Ovary (tissue), 7 donors: ENCODE measurements at regions not wholly inside any gene's neighbourhood (a gene's known extent, or its start where the extent isn't known, plus 50 kb on each side); places are given as distances from the start of the nearest gene placed in this dataset.

ENCODE experiments used
- DNase-seq, 5 donors: peaks; one replicate each; pipeline ENCODE4 v3.0.0-alpha.2; 2019 to 2020
- H3K27ac ChIP-seq, 2 donors: fragments of 200-600 bp; one replicate each; pipeline versions ENCODE4 v1.5.1 to v1.8.0; 2019 to 2022
- H3K27me3 ChIP-seq: fragments of 200-600 bp; one replicate; pipeline ENCODE4 v1.8.0; 2022
- H3K36me3 ChIP-seq: fragments of 200-600 bp; sonication (generic); one replicate; pipeline ENCODE4 v1.5.1; 2019
- H3K4me1 ChIP-seq: one replicate; pipeline ENCODE4 v1.8.1; 2013; ENCODE audit warnings: mild to moderate bottlenecking, moderate library complexity; ENCODE audit not compliant: insufficient read depth
- H3K4me3 ChIP-seq: fragments of 200-600 bp; sonication (generic); one replicate; pipeline ENCODE4 v1.5.1; 2017
- H3K9me3 ChIP-seq, 2 donors: fragments of 200-600 bp in 1 of 2; sonication (generic) in 1 of 2; one replicate each; pipeline versions ENCODE4 v1.5.1 to v1.8.1; 2013 to 2019; ENCODE audit warnings: mild to moderate bottlenecking in 1 of 2, moderate library complexity in 1 of 2
- EP300 ChIP-seq: sonication (generic); formaldehyde crosslinking; IDR thresholded peaks from one replicate; pipeline ENCODE4 v1.6.1; 2017; ENCODE audit warnings: antibody characterized with exemption
- POLR2A ChIP-seq: fragments of 450-650 bp; IDR thresholded peaks from one replicate; pipeline ENCODE4 v1.6.1; 2017; ENCODE audit warnings: antibody characterized with exemption, mild to moderate bottlenecking, moderate library complexity
- WGBS, 3 donors: extraction: QIAGEN DNeasy Blood & Tissue Kit in 1 of 3; methylation state at CpG; one replicate each; pipeline versions ENCODE4 v1.1.5 to v1.1.7; 2013 to 2017; 5-methylcytosine and 5-hydroxymethylcytosine counted together
- intact Hi-C, 4 donors: fragments of 100-400 bp; cut with DNase I; formaldehyde crosslinking; loops; one replicate each; pipeline versions ENCODE4 v1.11.0 to v1.15.1; 2022 to 2023
- TF ChIP-seq, protein P1 (sequence below), 3 donors: fragments of 450-650 bp in 2 of 3; fragments of 200-600 bp in 1 of 3; IDR thresholded peaks; one replicate each; pipeline versions ENCODE4 v1.5.1 to v1.8.0; 2016 to 2022; ENCODE audit warnings: antibody characterized with exemption in 3 of 3, mild to moderate bottlenecking in 1 of 3
- donor health status: DM: no; HTN: no; CAD: no; lungs with moderate emphysema.
- donor health status: DM: no; HTN: no; CAD: no.
- donor health status: Bipolar disorder and iron deficiency.
- donor health status: DM: no; HTN: no; CAD: no.
- donor health status: DM: yes; HTN: yes; CAD: no.

GRCh38 chr3:117137065-117137464, 427.5 kb downstream of the TUSC7 start:
- no peak for DNase-seq
- Histone ChIP-seq H3K4me1 (no peaks in the 10 kb centered on the region), H3K4me3 (no peak overlapping the region), H3K36me3 (no peaks in the 10 kb centered on the region), H3K9me3 (no peaks in the 10 kb centered on the region), H3K27me3 (no peaks in the 10 kb centered on the region), H3K27ac (no peak overlapping the region)
- TF ChIP-seq POLR2A, result no peak
- intact Hi-C loops, result no loop called here
- WGBS, 3 donors, result 93 to 98% (median 95%) methylated on average over 1 of the region's 1 CpG

- no peak for DNase-seq
- intact Hi-C loops, result no loop called here
- H3K4me3 ChIP-seq, result no peak overlapping the region
- no peak overlapping the region for H3K27ac ChIP-seq
- no peaks in the 10 kb centered on the region for H3K36me3 ChIP-seq
- TF ChIP-seq, protein P1, sequence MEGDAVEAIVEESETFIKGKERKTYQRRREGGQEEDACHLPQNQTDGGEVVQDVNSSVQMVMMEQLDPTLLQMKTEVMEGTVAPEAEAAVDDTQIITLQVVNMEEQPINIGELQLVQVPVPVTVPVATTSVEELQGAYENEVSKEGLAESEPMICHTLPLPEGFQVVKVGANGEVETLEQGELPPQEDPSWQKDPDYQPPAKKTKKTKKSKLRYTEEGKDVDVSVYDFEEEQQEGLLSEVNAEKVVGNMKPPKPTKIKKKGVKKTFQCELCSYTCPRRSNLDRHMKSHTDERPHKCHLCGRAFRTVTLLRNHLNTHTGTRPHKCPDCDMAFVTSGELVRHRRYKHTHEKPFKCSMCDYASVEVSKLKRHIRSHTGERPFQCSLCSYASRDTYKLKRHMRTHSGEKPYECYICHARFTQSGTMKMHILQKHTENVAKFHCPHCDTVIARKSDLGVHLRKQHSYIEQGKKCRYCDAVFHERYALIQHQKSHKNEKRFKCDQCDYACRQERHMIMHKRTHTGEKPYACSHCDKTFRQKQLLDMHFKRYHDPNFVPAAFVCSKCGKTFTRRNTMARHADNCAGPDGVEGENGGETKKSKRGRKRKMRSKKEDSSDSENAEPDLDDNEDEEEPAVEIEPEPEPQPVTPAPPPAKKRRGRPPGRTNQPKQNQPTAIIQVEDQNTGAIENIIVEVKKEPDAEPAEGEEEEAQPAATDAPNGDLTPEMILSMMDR (IDR thresholded peaks at IDR 0.05), result no peak
- TF ChIP-seq POLR2A (no peak), EP300 (no peak)
- 68 to 81% (median 70%) methylated on average over 2 of the region's 2 CpGs for WGBS, 3 donors
- no peaks in the 10 kb centered on the region for H3K9me3 ChIP-seq
- no peaks in the 10 kb centered on the region for H3K27me3 ChIP-seq
- H3K4me1 ChIP-seq, result no peaks in the 10 kb centered on the region
These were observed 430.1 kb downstream of the TUSC7 start for GRCh38 chr3:117139681-117140080.

- Histone ChIP-seq H3K4me3 (no peak overlapping the region), H3K27me3 (no peaks in the 10 kb centered on the region), H3K36me3 (no peaks in the 10 kb centered on the region), H3K4me1 (no peaks in the 10 kb centered on the region), H3K27ac (no peak overlapping the region), H3K9me3 (no peaks in the 10 kb centered on the region)
- no peak for TF ChIP-seq POLR2A
- TF ChIP-seq EP300, result no peak
- TF ChIP-seq, protein P1 (IDR thresholded peaks at IDR 0.05), result no peak
- intact Hi-C loops, result no loop called here
- no peak for DNase-seq
These were observed 432.2 kb downstream of the TUSC7 start for GRCh38 chr3:117141812-117142211.

GRCh38 chr3:117144853-117145252, 435.3 kb downstream of the TUSC7 start:
- TF ChIP-seq POLR2A (no peak), EP300 (no peak)
- TF ChIP-seq, protein P1 (IDR thresholded peaks at IDR 0.05), result no peak
- DNase-seq, result no peak
- H3K4me3 ChIP-seq, result no peak overlapping the region
- H3K9me3 ChIP-seq, result no peaks in the 10 kb centered on the region
- 2 to 7% (median 3%) methylated on average over 5 of the region's 5 CpGs for WGBS, 3 donors
- H3K27me3 ChIP-seq, result no peaks in the 10 kb centered on the region
- H3K27ac ChIP-seq, result no peak overlapping the region
- intact Hi-C loops, result no loop called here
- H3K4me1 ChIP-seq, result no peaks in the 10 kb centered on the region
- no peaks in the 10 kb centered on the region for H3K36me3 ChIP-seq

- WGBS, 3 donors, result 59 to 65% (median 65%) methylated on average over 2 of the region's 2 CpGs
- H3K9me3 ChIP-seq, result no peaks in the 10 kb centered on the region
- H3K36me3 ChIP-seq, result no peaks in the 10 kb centered on the region
- no peak overlapping the region for H3K27ac ChIP-seq
- no peak for TF ChIP-seq POLR2A
- TF ChIP-seq EP300, result no peak
- TF ChIP-seq, protein P1 (IDR thresholded peaks at IDR 0.05), result no peak
- intact Hi-C loops, result no loop called here
- H3K4me3 ChIP-seq, result no peak overlapping the region
- no peaks in the 10 kb centered on the region for H3K27me3 ChIP-seq
- H3K4me1 ChIP-seq, result no peaks in the 10 kb centered on the region
- DNase-seq, result no peak
These were observed 436.1 kb downstream of the TUSC7 start for GRCh38 chr3:117145677-117146076.
